ENCODE measurements at regions not wholly inside any gene's neighbourhood (a gene's known extent, or its start where the extent isn't known, plus 50 kb on each side); places are given as distances from the start of the nearest gene placed in this dataset.

DNA sequence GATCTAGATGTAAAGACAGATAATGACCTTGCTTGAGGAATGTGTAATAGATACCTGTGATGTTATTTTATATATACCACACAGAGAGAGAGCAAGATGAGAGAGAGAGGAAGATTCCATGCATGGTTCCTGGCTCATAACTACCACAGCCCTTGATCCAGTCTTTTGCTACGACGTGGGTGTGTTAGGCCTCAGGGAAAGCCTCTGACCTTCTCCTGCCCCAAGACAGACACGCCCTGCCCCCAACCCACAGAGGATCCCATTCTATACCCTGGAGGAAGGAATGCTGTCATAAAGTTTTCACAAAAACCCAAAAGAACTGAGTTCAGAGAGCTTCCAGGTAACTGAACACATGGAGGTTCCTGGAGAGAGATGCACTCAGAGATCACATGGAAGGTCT, 193.1 kb downstream of the ZEB2 start:
- TF ChIP-seq, protein P1, sequence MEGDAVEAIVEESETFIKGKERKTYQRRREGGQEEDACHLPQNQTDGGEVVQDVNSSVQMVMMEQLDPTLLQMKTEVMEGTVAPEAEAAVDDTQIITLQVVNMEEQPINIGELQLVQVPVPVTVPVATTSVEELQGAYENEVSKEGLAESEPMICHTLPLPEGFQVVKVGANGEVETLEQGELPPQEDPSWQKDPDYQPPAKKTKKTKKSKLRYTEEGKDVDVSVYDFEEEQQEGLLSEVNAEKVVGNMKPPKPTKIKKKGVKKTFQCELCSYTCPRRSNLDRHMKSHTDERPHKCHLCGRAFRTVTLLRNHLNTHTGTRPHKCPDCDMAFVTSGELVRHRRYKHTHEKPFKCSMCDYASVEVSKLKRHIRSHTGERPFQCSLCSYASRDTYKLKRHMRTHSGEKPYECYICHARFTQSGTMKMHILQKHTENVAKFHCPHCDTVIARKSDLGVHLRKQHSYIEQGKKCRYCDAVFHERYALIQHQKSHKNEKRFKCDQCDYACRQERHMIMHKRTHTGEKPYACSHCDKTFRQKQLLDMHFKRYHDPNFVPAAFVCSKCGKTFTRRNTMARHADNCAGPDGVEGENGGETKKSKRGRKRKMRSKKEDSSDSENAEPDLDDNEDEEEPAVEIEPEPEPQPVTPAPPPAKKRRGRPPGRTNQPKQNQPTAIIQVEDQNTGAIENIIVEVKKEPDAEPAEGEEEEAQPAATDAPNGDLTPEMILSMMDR (conservative IDR thresholded peaks at IDR 0.05; ENCODE audit: low read length), result no peak
- DNase-seq (ENCODE audit: low read depth), result no peak
- H3K4me3 ChIP-seq (ENCODE audit: low read length), result no peak overlapping the region

DNA sequence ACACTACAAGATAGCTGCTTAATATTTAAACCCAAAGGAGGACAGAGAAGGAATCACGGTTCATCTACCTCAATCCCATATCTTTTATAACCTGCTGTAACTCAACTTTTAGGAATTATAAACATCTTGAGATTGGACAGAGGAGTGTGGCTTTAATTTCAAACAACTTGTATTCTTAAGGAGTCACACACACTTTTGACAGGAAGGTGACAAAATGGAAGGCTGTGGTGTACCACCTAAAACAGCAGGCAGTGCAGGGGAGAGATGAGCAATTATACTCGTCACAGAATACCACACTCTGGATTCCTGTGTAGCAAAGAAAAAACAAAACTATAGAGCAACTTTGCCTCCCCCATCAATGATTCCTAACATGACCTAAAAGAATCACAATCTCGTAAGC, 194.8 kb downstream of the ZEB2 start:
- TF ChIP-seq, protein P1 (conservative IDR thresholded peaks at IDR 0.05; ENCODE audit: low read length), result no peak
- no peak for DNase-seq (ENCODE audit: low read depth)
- no peak overlapping the region for H3K4me3 ChIP-seq (ENCODE audit: low read length)

- TF ChIP-seq, protein P1 (conservative IDR thresholded peaks at IDR 0.05; ENCODE audit: low read length), result no peak
- no peak for DNase-seq (ENCODE audit: low read depth)
- no peak overlapping the region for H3K4me3 ChIP-seq (ENCODE audit: low read length)
Observed at GRCh38 chr2:144324446-144325045, 195.4 kb downstream of the ZEB2 start.

DNA sequence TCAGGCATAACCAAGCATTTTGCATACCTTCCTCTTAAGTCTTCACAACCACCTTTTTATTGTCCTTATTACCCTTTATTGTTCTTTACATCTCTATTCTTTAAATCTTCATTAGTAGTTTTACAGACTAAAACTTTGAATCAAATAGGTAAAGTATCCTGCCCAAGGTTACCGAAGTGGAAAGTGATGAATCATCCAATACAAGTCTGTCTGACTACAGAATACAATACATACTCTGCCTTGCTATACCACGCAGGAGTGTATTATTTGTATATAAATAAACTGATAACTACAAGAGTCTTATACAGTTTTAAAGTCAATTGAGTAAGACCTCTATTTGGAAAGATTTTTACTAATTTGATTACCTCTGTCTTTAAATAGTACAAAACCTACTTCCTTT, 196.0 kb downstream of the ZEB2 start:
- DNase-seq (ENCODE audit: low read depth), result no peak
- TF ChIP-seq, protein P1 (conservative IDR thresholded peaks at IDR 0.05; ENCODE audit: low read length), result no peak
- no peak overlapping the region for H3K4me3 ChIP-seq (ENCODE audit: low read length)

GRCh38 chr2:144322379-144322778, 197.5 kb downstream of the ZEB2 start:
- TF ChIP-seq, protein P1 (conservative IDR thresholded peaks at IDR 0.05; ENCODE audit: low read length), result no peak
- no peak overlapping the region for H3K4me3 ChIP-seq (ENCODE audit: low read length)
- DNase-seq (ENCODE audit: low read depth), result peak; percentile 93

DNA sequence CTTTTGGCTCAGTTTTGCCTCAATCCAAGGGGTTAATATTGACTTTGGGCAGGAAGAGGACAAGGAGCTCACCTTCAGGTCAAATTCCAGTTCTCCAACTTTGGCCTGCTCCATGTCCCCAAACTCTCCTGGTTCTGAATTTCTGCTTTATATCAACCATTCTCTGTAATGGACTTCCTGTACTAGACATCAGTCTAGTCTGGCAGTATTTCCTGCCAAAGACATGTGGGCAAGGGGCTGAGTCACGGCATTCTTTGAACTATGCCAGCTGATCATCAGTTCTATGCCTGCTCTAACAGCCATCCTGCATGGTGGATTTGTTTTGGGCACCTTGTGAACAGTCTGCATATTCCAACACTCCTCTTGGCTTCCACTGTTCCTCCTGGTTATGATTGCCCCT, 199.4 kb downstream of the ZEB2 start:
- DNase-seq (ENCODE audit: low read depth), result peak; percentile 68
- no peak overlapping the region for H3K4me3 ChIP-seq (ENCODE audit: low read length)
- TF ChIP-seq, protein P1 (conservative IDR thresholded peaks at IDR 0.05; ENCODE audit: low read length), result no peak

- no peak for DNase-seq (ENCODE audit: low read depth)
- H3K4me3 ChIP-seq (ENCODE audit: low read length), result no peak overlapping the region
- TF ChIP-seq, protein P1 (conservative IDR thresholded peaks at IDR 0.05; ENCODE audit: low read length), result no peak
Observed at GRCh38 chr2:144317071-144317738, 202.7 kb downstream of the ZEB2 start.
